AG04450 (cell line): ENCODE measurements at regions not wholly inside any gene's neighbourhood (a gene's known extent, or its start where the extent isn't known, plus 50 kb on each side); places are given as distances from the start of the nearest gene placed in this dataset.

ENCODE experiments used
- CTCF ChIA-PET: fragments of 300-600, 350-600 bp; formaldehyde crosslinking; extraction: SDS; loops from one replicate; lab custom pipeline; 2022; ENCODE audit warnings: antibody characterized with exemption, inconsistent platforms; lab: Charles Lee
- POLR2A ChIA-PET: fragments of 350-600 bp; formaldehyde crosslinking; extraction: SDS; loops from one replicate; lab custom pipeline; 2021; ENCODE audit warnings: antibody characterized with exemption, inconsistent platforms; lab: Yijun Ruan, JAX
- DNase-seq: peaks from one replicate; pipeline ENCODE4 v3.0.0-alpha.2; 2011; ENCODE audit warnings: low read depth, low spot score
- H3K27ac ChIP-seq: one replicate; pipeline ENCODE4 v1.5.1; 2012; ENCODE audit warnings: low read depth, low read length, control low read depth
- H3K27me3 ChIP-seq: one replicate; pipeline ENCODE4 v1.6.0; 2012; ENCODE audit warnings: low read length; ENCODE audit not compliant: control insufficient read depth, insufficient read depth
- H3K4me3 ChIP-seq: 2 replicates; pipeline ENCODE4 v1.5.1; 2011; ENCODE audit warnings: mild to moderate bottlenecking, low read depth, low read length, control low read depth
- H3K9me3 ChIP-seq: 2 replicates; pipeline ENCODE4 v1.5.1; 2012; ENCODE audit warnings: low read length; ENCODE audit not compliant: control insufficient read depth, insufficient read depth
- TF ChIP-seq, protein P1 (sequence below): IDR thresholded peaks from 2 replicates; pipeline ENCODE4 v1.5.1; 2011; ENCODE audit warnings: low read depth, low read length, control low read depth, inconsistent platforms

GRCh38 chr5:88051148-88051547 is 217.5 kb downstream of the TMEM161B start:
- Histone ChIP-seq H3K4me3 (no peak overlapping the region), H3K27me3 (no peaks in the 10 kb centered on the region), H3K27ac (no peak overlapping the region), H3K9me3 (peaks cover 4% of the 10 kb centered on the region; the same call in 1 of the 2 replicates)
- TF ChIP-seq, protein P1, sequence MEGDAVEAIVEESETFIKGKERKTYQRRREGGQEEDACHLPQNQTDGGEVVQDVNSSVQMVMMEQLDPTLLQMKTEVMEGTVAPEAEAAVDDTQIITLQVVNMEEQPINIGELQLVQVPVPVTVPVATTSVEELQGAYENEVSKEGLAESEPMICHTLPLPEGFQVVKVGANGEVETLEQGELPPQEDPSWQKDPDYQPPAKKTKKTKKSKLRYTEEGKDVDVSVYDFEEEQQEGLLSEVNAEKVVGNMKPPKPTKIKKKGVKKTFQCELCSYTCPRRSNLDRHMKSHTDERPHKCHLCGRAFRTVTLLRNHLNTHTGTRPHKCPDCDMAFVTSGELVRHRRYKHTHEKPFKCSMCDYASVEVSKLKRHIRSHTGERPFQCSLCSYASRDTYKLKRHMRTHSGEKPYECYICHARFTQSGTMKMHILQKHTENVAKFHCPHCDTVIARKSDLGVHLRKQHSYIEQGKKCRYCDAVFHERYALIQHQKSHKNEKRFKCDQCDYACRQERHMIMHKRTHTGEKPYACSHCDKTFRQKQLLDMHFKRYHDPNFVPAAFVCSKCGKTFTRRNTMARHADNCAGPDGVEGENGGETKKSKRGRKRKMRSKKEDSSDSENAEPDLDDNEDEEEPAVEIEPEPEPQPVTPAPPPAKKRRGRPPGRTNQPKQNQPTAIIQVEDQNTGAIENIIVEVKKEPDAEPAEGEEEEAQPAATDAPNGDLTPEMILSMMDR, result no peak
- no peak for DNase-seq
- CTCF ChIA-PET, result no interaction called here
- POLR2A ChIA-PET, result no interaction called here

- POLR2A ChIA-PET, result no interaction called here
- TF ChIP-seq, protein P1, result no peak
- no peak overlapping the region for H3K27ac ChIP-seq
- no peaks in the 10 kb centered on the region for H3K27me3 ChIP-seq
- H3K4me3 ChIP-seq, result no peak overlapping the region
- peaks cover 4% of the 10 kb centered on the region; the same call in 1 of the 2 replicates for H3K9me3 ChIP-seq
- DNase-seq, result no peak
- CTCF ChIA-PET, result no interaction called here
Measured at GRCh38 chr5:88049737-88050136, 218.9 kb downstream of the TMEM161B start.

DNA sequence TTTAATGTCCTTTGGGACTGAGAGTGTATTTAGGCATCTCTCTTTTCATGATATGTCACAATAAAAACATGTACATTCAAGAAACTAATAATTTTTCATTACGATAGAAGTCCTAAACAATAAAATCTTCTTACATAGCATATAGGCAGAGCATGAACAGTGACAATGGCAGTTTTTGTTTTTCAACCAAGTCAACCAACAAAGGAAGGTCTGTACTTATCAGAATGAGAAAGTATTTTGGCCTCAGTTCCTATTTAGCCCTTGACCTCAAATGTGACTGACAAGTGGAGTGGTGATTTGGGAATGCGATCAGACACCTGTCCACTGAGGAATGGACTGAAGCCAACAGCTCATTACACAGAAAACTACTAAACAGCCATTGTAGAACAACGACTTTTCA is 219.5 kb downstream of the TMEM161B start:
- Histone ChIP-seq H3K9me3 (peaks cover 4% of the 10 kb centered on the region; the same call in 1 of the 2 replicates), H3K4me3 (no peak overlapping the region), H3K27me3 (no peaks in the 10 kb centered on the region), H3K27ac (no peak overlapping the region)
- ChIA-PET CTCF (interaction anchor here (0.6 kb wide), 1 partner anchor 359 kb away, joined by 3 read pairs; no protein-coding TSS in a partner anchor), POLR2A (no interaction called here)
- DNase-seq, result no peak
- TF ChIP-seq, protein P1, result no peak

DNA sequence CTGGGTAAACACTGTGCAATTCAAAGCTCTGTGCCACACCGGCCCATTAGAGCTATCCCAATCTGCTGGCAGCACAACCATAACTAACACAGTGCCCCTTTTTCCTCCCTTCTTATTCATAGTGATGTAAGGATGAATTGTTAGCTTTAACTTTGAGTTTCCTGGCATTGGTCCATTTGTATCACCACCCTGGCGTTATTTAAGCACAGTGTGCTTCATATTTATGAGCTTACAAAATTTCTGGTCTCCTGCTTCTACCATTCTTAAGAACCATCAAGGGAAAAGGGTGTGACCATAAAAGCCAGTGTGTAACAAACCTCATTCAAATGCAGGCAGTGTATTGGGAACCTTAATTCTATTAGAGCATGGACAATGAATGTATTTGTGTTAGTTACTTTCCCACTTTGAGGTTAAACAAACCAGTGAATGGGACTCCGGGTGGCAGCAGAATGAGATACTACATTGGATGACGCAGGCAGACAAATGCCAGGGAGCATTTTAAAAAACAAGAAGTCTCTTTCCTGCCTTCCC is 222.6 kb downstream of the TMEM161B start:
- no peak for DNase-seq
- TF ChIP-seq, protein P1, result no peak
- H3K4me3 ChIP-seq, result no peak overlapping the region
- peaks cover 4% of the 10 kb centered on the region; the same call in 1 of the 2 replicates for H3K9me3 ChIP-seq
- no peak overlapping the region for H3K27ac ChIP-seq
- POLR2A ChIA-PET, result no interaction called here
- H3K27me3 ChIP-seq, result no peaks in the 10 kb centered on the region
- CTCF ChIA-PET, result interaction anchor here (0.6 kb wide), 1 partner anchor 290 kb away, joined by 3 read pairs; no protein-coding TSS in a partner anchor

DNA sequence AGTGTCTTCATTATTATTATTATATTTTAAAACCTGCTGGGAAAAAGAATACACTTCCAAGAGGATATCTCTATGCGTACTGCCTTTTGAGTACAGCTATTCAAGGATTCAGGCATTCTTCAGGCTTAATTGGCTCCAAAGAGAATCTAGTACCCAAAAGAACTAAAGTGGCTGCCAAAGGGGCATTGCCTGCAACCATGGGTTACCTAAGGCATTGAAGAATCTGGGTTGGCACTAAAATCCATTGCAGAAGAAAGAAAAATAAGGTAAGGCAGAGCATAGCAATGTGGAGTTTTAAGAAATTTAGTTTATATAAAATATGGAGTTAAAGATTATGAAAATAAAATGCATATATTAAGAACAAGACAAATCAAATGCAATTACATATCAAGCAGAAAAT is 223.5 kb downstream of the TMEM161B start:
- Histone ChIP-seq H3K9me3 (peaks cover 4% of the 10 kb centered on the region; the same call in 1 of the 2 replicates), H3K4me3 (no peak overlapping the region), H3K27me3 (no peaks in the 10 kb centered on the region), H3K27ac (no peak overlapping the region)
- CTCF ChIA-PET, result no interaction called here
- TF ChIP-seq, protein P1, result no peak
- no peak for DNase-seq
- POLR2A ChIA-PET, result no interaction called here
